Mucosa of stomach (tissue), 1 donor: ENCODE measurements at regions not wholly inside any gene's neighbourhood (a gene's known extent, or its start where the extent isn't known, plus 50 kb on each side); places are given as distances from the start of the nearest gene placed in this dataset.

Experiments
- H3K27me3 ChIP-seq: one replicate; pipeline ENCODE4 v1.7.0; 2013; ENCODE audit warnings: mild to moderate bottlenecking, low read length; ENCODE audit not compliant: control insufficient read depth, insufficient read depth
- H3K36me3 ChIP-seq: one replicate; pipeline ENCODE4 v1.7.0; 2013; ENCODE audit warnings: low read length; ENCODE audit not compliant: control insufficient read depth, insufficient read depth
- H3K4me1 ChIP-seq: one replicate; pipeline ENCODE4 v1.7.0; 2013; ENCODE audit warnings: mild to moderate bottlenecking, low read length; ENCODE audit not compliant: control insufficient read depth, insufficient read depth
- H3K4me3 ChIP-seq: one replicate; pipeline ENCODE4 v1.7.0; 2013; ENCODE audit warnings: low read length
- H3K9ac ChIP-seq: one replicate; pipeline ENCODE4 v1.7.0; 2013; ENCODE audit warnings: mild to moderate bottlenecking, low read length, moderate library complexity
- H3K9me3 ChIP-seq: one replicate; pipeline ENCODE4 v1.7.0; 2013; ENCODE audit warnings: mild to moderate bottlenecking, low read length, moderate library complexity; ENCODE audit not compliant: control insufficient read depth
- donor health status: Pancreatic carcinoma.

- Histone ChIP-seq H3K4me3 (no peak overlapping the region), H3K9me3 (no peaks in the 10 kb centered on the region), H3K9ac (no peak overlapping the region), H3K4me1 (no peaks in the 10 kb centered on the region), H3K27me3 (no peaks in the 10 kb centered on the region), H3K36me3 (no peaks in the 10 kb centered on the region)
Observed at GRCh38 chr15:47300596-47300995, 416.7 kb upstream of the SEMA6D start.

GRCh38 chr15:47301481-47301880 lies 415.8 kb upstream of the SEMA6D start:
- H3K9ac ChIP-seq, result no peak overlapping the region
- no peaks in the 10 kb centered on the region for H3K36me3 ChIP-seq
- H3K4me3 ChIP-seq, result no peak overlapping the region
- no peaks in the 10 kb centered on the region for H3K9me3 ChIP-seq
- no peaks in the 10 kb centered on the region for H3K27me3 ChIP-seq
- H3K4me1 ChIP-seq, result no peaks in the 10 kb centered on the region

GRCh38 chr15:47304656-47305055 lies 412.6 kb upstream of the SEMA6D start:
- Histone ChIP-seq H3K4me3 (no peak overlapping the region), H3K27me3 (no peaks in the 10 kb centered on the region), H3K9ac (no peak overlapping the region), H3K9me3 (no peaks in the 10 kb centered on the region), H3K36me3 (no peaks in the 10 kb centered on the region), H3K4me1 (no peaks in the 10 kb centered on the region)

GRCh38 chr15:47312161-47312560 lies 405.1 kb upstream of the SEMA6D start:
- Histone ChIP-seq H3K9ac (no peak overlapping the region), H3K4me1 (no peaks in the 10 kb centered on the region), H3K27me3 (no peaks in the 10 kb centered on the region), H3K9me3 (no peaks in the 10 kb centered on the region), H3K36me3 (no peaks in the 10 kb centered on the region), H3K4me3 (no peak overlapping the region)

GRCh38 chr15:47326410-47327333 lies 390.6 kb upstream of the SEMA6D start:
- no peaks in the 10 kb centered on the region for H3K27me3 ChIP-seq
- H3K4me3 ChIP-seq, result no peak overlapping the region
- no peak overlapping the region for H3K9ac ChIP-seq
- H3K9me3 ChIP-seq, result no peaks in the 10 kb centered on the region
- no peaks in the 10 kb centered on the region for H3K36me3 ChIP-seq
- no peaks in the 10 kb centered on the region for H3K4me1 ChIP-seq

- Histone ChIP-seq H3K9me3 (no peaks in the 10 kb centered on the region), H3K9ac (no peak overlapping the region), H3K36me3 (no peaks in the 10 kb centered on the region), H3K4me3 (no peak overlapping the region), H3K27me3 (no peaks in the 10 kb centered on the region), H3K4me1 (no peaks in the 10 kb centered on the region)
Observed at GRCh38 chr15:47331829-47332393, 385.4 kb upstream of the SEMA6D start.

- Histone ChIP-seq H3K9ac (no peak overlapping the region), H3K9me3 (no peaks in the 10 kb centered on the region), H3K27me3 (no peaks in the 10 kb centered on the region), H3K4me1 (no peaks in the 10 kb centered on the region), H3K4me3 (no peak overlapping the region), H3K36me3 (no peaks in the 10 kb centered on the region)
Observed at GRCh38 chr15:47332481-47332880, 384.8 kb upstream of the SEMA6D start.

GRCh38 chr15:47333734-47334133 lies 383.6 kb upstream of the SEMA6D start:
- Histone ChIP-seq H3K9me3 (no peaks in the 10 kb centered on the region), H3K36me3 (no peaks in the 10 kb centered on the region), H3K4me3 (no peak overlapping the region), H3K9ac (no peak overlapping the region), H3K4me1 (no peaks in the 10 kb centered on the region), H3K27me3 (no peaks in the 10 kb centered on the region)

- no peaks in the 10 kb centered on the region for H3K9me3 ChIP-seq
- H3K36me3 ChIP-seq, result no peaks in the 10 kb centered on the region
- no peak overlapping the region for H3K4me3 ChIP-seq
- no peaks in the 10 kb centered on the region for H3K4me1 ChIP-seq
- no peak overlapping the region for H3K9ac ChIP-seq
- H3K27me3 ChIP-seq, result no peaks in the 10 kb centered on the region
Observed at GRCh38 chr15:47334805-47335535, 382.3 kb upstream of the SEMA6D start.

GRCh38 chr15:47337106-47337505 lies 380.2 kb upstream of the SEMA6D start:
- Histone ChIP-seq H3K4me3 (no peak overlapping the region), H3K9me3 (no peaks in the 10 kb centered on the region), H3K27me3 (no peaks in the 10 kb centered on the region), H3K4me1 (no peaks in the 10 kb centered on the region), H3K9ac (no peak overlapping the region), H3K36me3 (no peaks in the 10 kb centered on the region)

- Histone ChIP-seq H3K4me3 (no peak overlapping the region), H3K36me3 (no peaks in the 10 kb centered on the region), H3K9me3 (no peaks in the 10 kb centered on the region), H3K4me1 (no peaks in the 10 kb centered on the region), H3K9ac (no peak overlapping the region), H3K27me3 (no peaks in the 10 kb centered on the region)
Observed at GRCh38 chr15:47337836-47338235, 379.5 kb upstream of the SEMA6D start.

- no peaks in the 10 kb centered on the region for H3K4me1 ChIP-seq
- H3K4me3 ChIP-seq, result no peak overlapping the region
- H3K27me3 ChIP-seq, result no peaks in the 10 kb centered on the region
- no peak overlapping the region for H3K9ac ChIP-seq
- H3K36me3 ChIP-seq, result no peaks in the 10 kb centered on the region
- H3K9me3 ChIP-seq, result no peaks in the 10 kb centered on the region
Observed at GRCh38 chr15:47338771-47339170, 378.5 kb upstream of the SEMA6D start.
